ENCODE measurements at regions not wholly inside any gene's neighbourhood (a gene's known extent, or its start where the extent isn't known, plus 50 kb on each side); places are given as distances from the start of the nearest gene placed in this dataset.
A peak's percentile ranks its signal among the peaks of the same experiment; 100 is the strongest.

DNA sequence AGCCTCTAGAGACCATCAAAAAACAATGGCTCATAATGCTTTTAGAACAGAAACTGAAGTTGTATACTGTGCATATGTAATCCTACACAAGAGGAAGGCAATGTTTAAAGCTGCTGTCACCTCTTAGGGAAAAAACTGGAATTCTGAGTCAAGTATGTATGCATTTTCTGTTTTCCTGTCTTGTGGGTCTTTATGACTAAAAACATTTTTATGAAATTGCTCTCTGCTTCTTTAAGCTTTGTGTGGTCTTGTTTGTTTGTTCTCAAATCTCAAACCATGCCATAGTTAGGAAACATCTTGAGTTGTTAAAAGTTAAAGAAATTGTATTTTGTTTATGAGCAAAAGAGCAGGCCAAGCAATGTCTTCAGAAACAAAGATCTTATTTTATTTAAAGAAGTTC, 80.9 kb upstream of the SOX2 start:
- no peak overlapping the region for H3K27ac ChIP-seq (ENCODE audit: low read length)

DNA sequence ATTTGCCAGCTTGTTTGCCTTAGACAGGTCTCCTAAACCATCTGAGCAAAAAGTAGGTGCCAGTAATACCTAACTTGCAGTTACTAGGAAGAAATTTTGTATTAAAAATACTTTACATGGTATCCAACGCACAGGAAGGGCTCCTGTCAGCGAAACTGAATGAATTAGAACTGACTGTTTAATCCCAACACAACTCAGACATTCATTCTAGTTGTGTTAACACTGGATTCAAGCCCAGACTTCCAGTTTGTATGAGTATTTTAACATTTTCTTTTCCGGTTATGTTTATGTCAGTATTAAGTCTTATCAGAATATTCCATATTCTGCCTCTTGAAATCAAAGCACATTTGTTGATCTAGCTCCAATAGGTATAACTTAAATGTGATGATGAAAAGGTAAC, 82.0 kb upstream of the SOX2 start:
- H3K4me2 ChIP-seq (ENCODE audit: low read length) = no peak overlapping the region
- H3K79me2 ChIP-seq (ENCODE audit: low read length) = no peaks in the 10 kb centered on the region
- POLR2A ChIA-PET (ENCODE audit: unreplicated experiment) = no interaction called here
- H2AFZ ChIP-seq (ENCODE audit: low read length) = no peak overlapping the region
- BruUV-seq (replicated peaks) = no TSS peak
- CTCF ChIA-PET = no interaction called here
- H3K9ac ChIP-seq (ENCODE audit: low read length) = no peak overlapping the region
- H4K20me1 ChIP-seq (ENCODE audit: low read length) = no peaks in the 10 kb centered on the region
- no peaks in the 10 kb centered on the region for H3K9me2 ChIP-seq (replicated peaks; ENCODE audit: low read length)
- H3K9me3 ChIP-seq (ENCODE audit: low read length) = no peaks in the 10 kb centered on the region
- intact Hi-C loops (cut with micrococcal nuclease) = no loop called here
- H3K4me3 ChIP-seq (ENCODE audit: low read length) = no peak overlapping the region
- H3K27me3 ChIP-seq (ENCODE audit: low read length) = no peaks in the 10 kb centered on the region
- no peak for ATAC-seq
- peaks cover 14% of the 10 kb centered on the region for H3K4me1 ChIP-seq (ENCODE audit: insufficient read depth, low read length)
- TF ChIP-seq, protein P1, sequence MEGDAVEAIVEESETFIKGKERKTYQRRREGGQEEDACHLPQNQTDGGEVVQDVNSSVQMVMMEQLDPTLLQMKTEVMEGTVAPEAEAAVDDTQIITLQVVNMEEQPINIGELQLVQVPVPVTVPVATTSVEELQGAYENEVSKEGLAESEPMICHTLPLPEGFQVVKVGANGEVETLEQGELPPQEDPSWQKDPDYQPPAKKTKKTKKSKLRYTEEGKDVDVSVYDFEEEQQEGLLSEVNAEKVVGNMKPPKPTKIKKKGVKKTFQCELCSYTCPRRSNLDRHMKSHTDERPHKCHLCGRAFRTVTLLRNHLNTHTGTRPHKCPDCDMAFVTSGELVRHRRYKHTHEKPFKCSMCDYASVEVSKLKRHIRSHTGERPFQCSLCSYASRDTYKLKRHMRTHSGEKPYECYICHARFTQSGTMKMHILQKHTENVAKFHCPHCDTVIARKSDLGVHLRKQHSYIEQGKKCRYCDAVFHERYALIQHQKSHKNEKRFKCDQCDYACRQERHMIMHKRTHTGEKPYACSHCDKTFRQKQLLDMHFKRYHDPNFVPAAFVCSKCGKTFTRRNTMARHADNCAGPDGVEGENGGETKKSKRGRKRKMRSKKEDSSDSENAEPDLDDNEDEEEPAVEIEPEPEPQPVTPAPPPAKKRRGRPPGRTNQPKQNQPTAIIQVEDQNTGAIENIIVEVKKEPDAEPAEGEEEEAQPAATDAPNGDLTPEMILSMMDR (conservative IDR thresholded peaks at IDR 0.05; ENCODE audit: low read depth, low read length) = no peak
- TF ChIP-seq EZH2 (IDR thresholded peaks at IDR 0.05; ENCODE audit: low read length, unreplicated experiment) (no peak), EZH2phosphoT487 (IDR thresholded peaks at IDR 0.05; ENCODE audit: borderline replicate concordance, low read length) (no peak)
- no peak for DNase-seq
- peak overlapping the region; percentile 21 for H3K27ac ChIP-seq (ENCODE audit: low read length)
- no peaks in the 10 kb centered on the region for H3K36me3 ChIP-seq (ENCODE audit: low read depth, low read length)
- no peaks in the 10 kb centered on the region for H3F3A ChIP-seq (ENCODE audit: low read length, unreplicated experiment)

More for the DNA sequence above, 80.9 kb upstream of the SOX2 start:
- intact Hi-C loops (cut with micrococcal nuclease) = no loop called here
- peaks cover 11% of the 10 kb centered on the region for H3K4me1 ChIP-seq (ENCODE audit: insufficient read depth, low read length)
- H3K9me3 ChIP-seq (ENCODE audit: low read length) = no peaks in the 10 kb centered on the region
- H3K9me2 ChIP-seq (replicated peaks; ENCODE audit: low read length) = no peaks in the 10 kb centered on the region
- DNase-seq (no peak), ATAC-seq (no peak)
- no peaks in the 10 kb centered on the region for H3K27me3 ChIP-seq (ENCODE audit: low read length)
- H3K9ac ChIP-seq (ENCODE audit: low read length) = no peak overlapping the region
- H4K20me1 ChIP-seq (ENCODE audit: low read length) = no peaks in the 10 kb centered on the region
- H3K79me2 ChIP-seq (ENCODE audit: low read length) = no peaks in the 10 kb centered on the region
- no TSS peak for BruUV-seq (replicated peaks)
- no peak overlapping the region for H3K4me3 ChIP-seq (ENCODE audit: low read length)
- ChIA-PET POLR2A (ENCODE audit: unreplicated experiment) (no interaction called here), CTCF (no interaction called here)
- H2AFZ ChIP-seq (ENCODE audit: low read length) = no peak overlapping the region
- H3F3A ChIP-seq (ENCODE audit: low read length, unreplicated experiment) = no peaks in the 10 kb centered on the region
- TF ChIP-seq EZH2phosphoT487 (IDR thresholded peaks at IDR 0.05; ENCODE audit: borderline replicate concordance, low read length) (no peak), EZH2 (IDR thresholded peaks at IDR 0.05; ENCODE audit: low read length, unreplicated experiment) (no peak)
- TF ChIP-seq, protein P1 (conservative IDR thresholded peaks at IDR 0.05; ENCODE audit: low read depth, low read length) = no peak
- H3K4me2 ChIP-seq (ENCODE audit: low read length) = no peak overlapping the region
- no peaks in the 10 kb centered on the region for H3K36me3 ChIP-seq (ENCODE audit: low read depth, low read length)

DNA sequence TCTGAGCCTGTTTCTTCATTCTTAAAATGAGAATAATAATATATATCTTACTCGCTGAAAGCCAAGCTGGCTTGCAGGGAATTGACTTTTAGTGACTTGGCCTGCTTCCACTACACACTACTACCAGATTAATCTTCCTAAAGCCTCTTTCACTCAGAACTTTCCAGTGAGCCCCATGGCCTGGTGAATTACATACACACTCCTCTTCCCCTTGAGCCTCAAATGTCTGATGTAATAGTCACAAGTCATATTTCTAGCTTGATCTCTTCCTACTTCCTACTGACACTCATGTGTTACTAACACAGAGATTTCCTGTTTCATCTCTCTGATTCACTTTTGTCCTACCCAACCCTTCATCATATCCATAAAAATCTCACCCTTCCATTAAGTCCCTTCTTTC, 82.7 kb upstream of the SOX2 start:
- Histone ChIP-seq H4K20me1 (ENCODE audit: low read length) (no peaks in the 10 kb centered on the region), H3K4me3 (ENCODE audit: low read length) (no peak overlapping the region), H3K36me3 (ENCODE audit: low read depth, low read length) (no peaks in the 10 kb centered on the region), H3F3A (ENCODE audit: low read length, unreplicated experiment) (no peaks in the 10 kb centered on the region), H3K9ac (ENCODE audit: low read length) (no peak overlapping the region), H3K4me2 (ENCODE audit: low read length) (no peak overlapping the region), H3K27ac (ENCODE audit: low read length) (peak overlapping the region; percentile 16; the same call in 1 of the 2 replicates), H3K27me3 (ENCODE audit: low read length) (no peaks in the 10 kb centered on the region), H2AFZ (ENCODE audit: low read length) (no peak overlapping the region), H3K9me2 (replicated peaks; ENCODE audit: low read length) (no peaks in the 10 kb centered on the region), H3K9me3 (ENCODE audit: low read length) (no peaks in the 10 kb centered on the region), H3K79me2 (ENCODE audit: low read length) (no peaks in the 10 kb centered on the region), H3K4me1 (ENCODE audit: insufficient read depth, low read length) (peaks cover 21% of the 10 kb centered on the region)
- ChIA-PET CTCF (no interaction called here), POLR2A (ENCODE audit: unreplicated experiment) (no interaction called here)
- peak; percentile 43 for DNase-seq
- no peak for ATAC-seq
- intact Hi-C loops (cut with micrococcal nuclease) = no loop called here
- TF ChIP-seq EZH2 (IDR thresholded peaks at IDR 0.05; ENCODE audit: low read length, unreplicated experiment) (no peak), EZH2phosphoT487 (IDR thresholded peaks at IDR 0.05; ENCODE audit: borderline replicate concordance, low read length) (no peak)
- TF ChIP-seq, protein P1 (conservative IDR thresholded peaks at IDR 0.05; ENCODE audit: low read depth, low read length) = no peak
- no TSS peak for BruUV-seq (replicated peaks)
